ENCODE measurements at regions not wholly inside any gene's neighbourhood (a gene's known extent, or its start where the extent isn't known, plus 50 kb on each side); places are given as distances from the start of the nearest gene placed in this dataset.

GRCh38 chr18:10215446-10215845 lies 239.0 kb upstream of the APCDD1 start:
- TF ChIP-seq CTCF (conservative IDR thresholded peaks at IDR 0.05): no peak
- H3K4me3 Mint-ChIP-seq: no peak overlapping the region

DNA sequence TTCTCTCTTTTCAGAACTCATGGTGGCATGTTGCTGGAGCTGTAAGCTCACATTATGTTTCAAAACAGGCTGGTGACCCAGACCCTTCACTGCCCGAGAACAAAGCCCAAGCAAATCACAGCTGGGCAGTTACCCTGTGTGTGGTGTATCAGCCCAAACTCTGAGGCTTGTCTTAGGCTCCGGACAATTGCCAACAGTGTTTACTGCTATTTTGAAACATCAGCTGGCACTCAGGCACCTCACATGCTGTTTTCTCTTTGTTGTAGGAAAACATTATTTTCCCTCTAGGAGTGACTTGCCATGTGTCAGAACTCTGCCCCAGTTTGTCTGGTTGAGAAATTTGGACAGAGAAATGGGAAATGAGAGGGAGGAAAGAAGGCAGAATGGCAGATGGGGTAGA lies 237.6 kb upstream of the APCDD1 start:
- H3K9me3 Mint-ChIP-seq: peaks cover 32% of the 10 kb centered on the region
- DNase-seq (ENCODE audit: extremely low spot score, unreplicated experiment): no peak
- H3K4me1 Mint-ChIP-seq (ENCODE audit: unreplicated experiment): peaks cover 8% of the 10 kb centered on the region
- H3K27ac Mint-ChIP-seq: no peak overlapping the region
- H3K4me3 Mint-ChIP-seq: no peak overlapping the region
- TF ChIP-seq CTCF (conservative IDR thresholded peaks at IDR 0.05): no peak
- H3K36me3 Mint-ChIP-seq: no peaks in the 10 kb centered on the region
- H3K27me3 Mint-ChIP-seq: no peaks in the 10 kb centered on the region

More at GRCh38 chr18:10215446-10215845, 239.0 kb upstream of the APCDD1 start:
- Mint-ChIP-seq H3K4me1 (ENCODE audit: unreplicated experiment) (peaks cover 11% of the 10 kb centered on the region), H3K9me3 (peaks cover 24% of the 10 kb centered on the region), H3K27me3 (no peaks in the 10 kb centered on the region), H3K36me3 (no peaks in the 10 kb centered on the region), H3K27ac (no peak overlapping the region)
- no peak for DNase-seq (ENCODE audit: extremely low spot score, unreplicated experiment)

GRCh38 chr18:10217211-10217610 lies 237.2 kb upstream of the APCDD1 start:
- peaks cover 32% of the 10 kb centered on the region for H3K9me3 Mint-ChIP-seq
- no peak overlapping the region for H3K4me3 Mint-ChIP-seq
- no peak for TF ChIP-seq CTCF (conservative IDR thresholded peaks at IDR 0.05)
- H3K36me3 Mint-ChIP-seq: no peaks in the 10 kb centered on the region
- H3K27me3 Mint-ChIP-seq: no peaks in the 10 kb centered on the region
- H3K4me1 Mint-ChIP-seq (ENCODE audit: unreplicated experiment): peaks cover 4% of the 10 kb centered on the region
- no peak overlapping the region for H3K27ac Mint-ChIP-seq
- DNase-seq (ENCODE audit: extremely low spot score, unreplicated experiment): no peak

DNA sequence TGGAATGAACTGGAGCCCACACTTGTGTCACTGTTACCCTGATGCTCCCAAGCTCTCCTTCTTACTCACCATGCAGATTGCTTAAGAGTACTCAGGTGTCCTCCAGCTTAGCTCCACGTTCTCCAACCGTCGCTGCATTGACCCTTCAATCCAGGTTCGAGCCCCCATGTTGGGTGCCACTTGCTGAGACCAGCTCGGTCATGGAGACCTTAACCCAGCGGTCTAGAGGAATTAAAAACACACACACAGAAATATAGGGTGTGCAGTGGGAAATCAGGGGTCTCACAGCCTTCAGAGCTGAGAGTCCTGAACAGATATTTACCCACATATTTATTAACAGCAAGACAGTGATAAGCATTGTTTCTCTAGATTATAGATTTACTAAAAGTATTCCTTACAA lies 229.1 kb upstream of the APCDD1 start:
- H3K9me3 Mint-ChIP-seq: peaks cover 20% of the 10 kb centered on the region
- H3K27ac Mint-ChIP-seq: no peak overlapping the region
- no peaks in the 10 kb centered on the region for H3K4me1 Mint-ChIP-seq (ENCODE audit: unreplicated experiment)
- no peaks in the 10 kb centered on the region for H3K36me3 Mint-ChIP-seq
- no peak for DNase-seq (ENCODE audit: extremely low spot score, unreplicated experiment)
- no peaks in the 10 kb centered on the region for H3K27me3 Mint-ChIP-seq
- H3K4me3 Mint-ChIP-seq: no peak overlapping the region
- TF ChIP-seq CTCF (conservative IDR thresholded peaks at IDR 0.05): no peak

GRCh38 chr18:10226971-10227370 lies 227.5 kb upstream of the APCDD1 start:
- Mint-ChIP-seq H3K27ac (no peak overlapping the region), H3K36me3 (peaks cover 6% of the 10 kb centered on the region), H3K4me3 (no peak overlapping the region), H3K4me1 (ENCODE audit: unreplicated experiment) (peaks cover under 1% of the 10 kb centered on the region), H3K9me3 (peaks cover 16% of the 10 kb centered on the region), H3K27me3 (no peaks in the 10 kb centered on the region)
- TF ChIP-seq CTCF (conservative IDR thresholded peaks at IDR 0.05): no peak
- no peak for DNase-seq (ENCODE audit: extremely low spot score, unreplicated experiment)

DNA sequence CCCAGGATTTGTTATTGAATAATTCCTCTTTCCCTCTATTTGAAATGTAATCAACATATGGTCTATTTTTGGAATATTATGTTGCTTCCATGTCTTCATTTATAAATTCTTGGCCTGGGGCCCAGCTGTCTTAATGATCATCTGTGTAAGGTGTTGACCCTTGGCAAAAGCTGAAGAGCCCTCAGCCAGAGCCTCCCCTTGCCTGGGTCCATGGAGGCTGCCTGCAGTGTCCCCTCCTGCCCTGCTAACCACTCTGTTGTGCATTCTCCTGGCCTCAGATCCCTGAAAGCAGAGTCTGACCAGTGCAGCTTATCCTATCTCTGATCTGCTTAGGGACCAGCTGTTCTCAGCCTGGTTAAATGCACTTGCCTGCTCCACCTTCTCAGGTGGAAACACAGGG lies 226.1 kb upstream of the APCDD1 start:
- H3K36me3 Mint-ChIP-seq: peaks cover 6% of the 10 kb centered on the region
- H3K4me3 Mint-ChIP-seq: no peak overlapping the region
- H3K27ac Mint-ChIP-seq: no peak overlapping the region
- H3K4me1 Mint-ChIP-seq (ENCODE audit: unreplicated experiment): peaks cover 5% of the 10 kb centered on the region
- no peak for DNase-seq (ENCODE audit: extremely low spot score, unreplicated experiment)
- H3K9me3 Mint-ChIP-seq: peaks cover 20% of the 10 kb centered on the region
- no peaks in the 10 kb centered on the region for H3K27me3 Mint-ChIP-seq
- no peak for TF ChIP-seq CTCF (conservative IDR thresholded peaks at IDR 0.05)

All from type B pancreatic cell (in vitro differentiated cells).